Heart left ventricle (tissue), 16 donors: ENCODE measurements at regions not wholly inside any gene's neighbourhood (a gene's known extent, or its start where the extent isn't known, plus 50 kb on each side); places are given as distances from the start of the nearest gene placed in this dataset.

ENCODE experiments used
- ATAC-seq, 4 donors: fragments of 200-7000 bp; cut with Tn5 transposase; one replicate each; pipeline ENCODE4 v1.9.1; 2020 to 2022; ENCODE audit warnings: moderate library complexity in 4 of 4, mild to moderate bottlenecking in 3 of 4, moderate number of reproducible peaks in 1 of 4
- DNase-seq, 5 donors: peaks; one replicate each; pipeline ENCODE4 v3.0.0-alpha.2; 2020
- H3K27ac ChIP-seq, 12 donors: fragments of 200-600 bp; sonication (generic) in 4 of 12; one replicate each; pipeline versions ENCODE4 v1.5.0 to v1.8.0; 2016 to 2022; ENCODE audit warnings: mild to moderate bottlenecking in 2 of 12
- H3K27me3 ChIP-seq, 9 donors: fragments of 200-600 bp; sonication (generic) in 2 of 9; one replicate each; pipeline versions ENCODE4 v1.5.1 to v1.8.0; 2016 to 2022; ENCODE audit warnings: mild to moderate bottlenecking in 3 of 9
- H3K36me3 ChIP-seq, 9 donors: fragments of 200-600 bp; sonication (generic) in 2 of 9; one replicate each; pipeline versions ENCODE4 v1.5.0 to v1.8.0; 2018 to 2022; ENCODE audit warnings: mild to moderate bottlenecking in 2 of 9
- H3K4me1 ChIP-seq, 12 donors: fragments of 200-600 bp; sonication (generic) in 4 of 12; one replicate each; pipeline versions ENCODE4 v1.5.0 to v1.8.0; 2016 to 2022; ENCODE audit warnings: mild to moderate bottlenecking in 3 of 12
- H3K4me3 ChIP-seq, 12 donors: fragments of 200-600 bp; sonication (generic) in 4 of 12; one replicate each; pipeline versions ENCODE4 v1.5.0 to v1.8.0; 2017 to 2022; ENCODE audit warnings: mild to moderate bottlenecking in 9 of 12, moderate library complexity in 4 of 12
- H3K9me3 ChIP-seq, 12 donors: fragments of 200-600 bp; sonication (generic) in 4 of 12; one replicate each; pipeline versions ENCODE4 v1.5.0 to v1.8.0; 2016 to 2022; ENCODE audit warnings: mild to moderate bottlenecking in 1 of 12
- CTCF ChIP-seq, 12 donors: fragments of 200-600 bp; sonication (generic) in 4 of 12; IDR thresholded peaks; one replicate each; pipeline versions ENCODE4 v1.5.0 to v1.8.0; 2018 to 2022; ENCODE audit warnings: antibody characterized with exemption in 12 of 12, mild to moderate bottlenecking in 5 of 12
- POLR2A ChIP-seq, 2 donors: fragments of 450-650 bp; IDR thresholded peaks; one replicate each; pipeline ENCODE4 v1.6.1; 2017; ENCODE audit warnings: antibody characterized with exemption in 2 of 2, mild to moderate bottlenecking in 2 of 2, moderate library complexity in 2 of 2
- WGBS, 4 donors: extraction: QIAGEN DNeasy Blood & Tissue Kit in 2 of 4; methylation state at CpG; one replicate each; pipeline versions ENCODE4 v1.1.5 to v1.1.7; 2013 to 2018; 5-methylcytosine and 5-hydroxymethylcytosine counted together
- intact Hi-C, 10 donors: fragments of 100-400 bp; cut with DNase I; formaldehyde crosslinking; loops; one replicate each; pipeline versions ENCODE4 v1.11.1 to v1.14.2; 2022
- donor health status: ischemic (EF 13 %, LVEDD 7.1; RV severe dilation, severe dysfunction).
- donor health status: healthy with polysubstance abuse.
- donor health status: DM: no; HTN: yes; CAD: no.
- donor health status: DM: no; HTN: no; CAD: no.
- donor health status: ischemic (EF 25% LVEDD 6.9; RV normal size, moderate dysfunction).
- donor health status: ischemic (EF 25% LVEDD 5.7; RV mildly dilated, moderate dysfunction).
- donor health status: healthy.
- donor health status: DM: yes; HTN: yes; CAD: no.
- donor health status: ischemic (EF 35%, LVEDD 5.7; RV mildly dilated, moderate dysfunction).
- donor health status: nonischemic (EF 11% LVEDD 7.7; RV severe dilation, severe dysfunction).
- donor health status: DM: yes; HTN: yes; CAD: no.
- donor health status: PGD.
- donor health status: ischemic (EF 29% LVEDD 5.4; RV normal size, mild dysfunction).
- donor health status: nonischemic (EF 23%, LVEDD 6.1; RV moderate dilation, normal function).

GRCh38 chr10:78309536-78310237 lies 276.0 kb downstream of the RPS24 start:
- no peak overlapping the region for H3K27ac ChIP-seq
- no peak for ATAC-seq
- WGBS, 4 donors = 90 to 97% (median 93%) methylated on average over 15 of the region's 15 CpGs

GRCh38 chr10:78310481-78311080 lies 276.9 kb downstream of the RPS24 start:
- WGBS, 4 donors = 75 to 90% (median 83%) methylated on average over 2 of the region's 2 CpGs
- ATAC-seq (no peak), DNase-seq (peak in 1 of 5 donors; percentile 2)
- intact Hi-C loops = no loop called here
- TF ChIP-seq POLR2A (IDR thresholded peaks at IDR 0.05) = no peak
- no peak for TF ChIP-seq CTCF (IDR thresholded peaks at IDR 0.05)
- no peak overlapping the region for H3K4me3 ChIP-seq
- peaks cover 0 to 5% (median 0%) of the 10 kb centered on the region in 12 donors for H3K9me3 ChIP-seq
- no peaks in the 10 kb centered on the region for H3K36me3 ChIP-seq
- peak overlapping the region in 1 of 12 donors; percentile 14 for H3K27ac ChIP-seq
- no peaks in the 10 kb centered on the region for H3K27me3 ChIP-seq
- H3K4me1 ChIP-seq = peaks cover 0 to 7% (median 0%) of the 10 kb centered on the region in 12 donors

More at GRCh38 chr10:78309536-78310237, 276.0 kb downstream of the RPS24 start:
- Histone ChIP-seq H3K4me3 (no peak overlapping the region), H3K27me3 (no peaks in the 10 kb centered on the region), H3K9me3 (no peaks in the 10 kb centered on the region), H3K36me3 (no peaks in the 10 kb centered on the region), H3K4me1 (peaks cover 0 to 7% (median 0%) of the 10 kb centered on the region in 12 donors)
- peak in 1 of 5 donors; percentile 1 for DNase-seq
- TF ChIP-seq CTCF (IDR thresholded peaks at IDR 0.05) (no peak), POLR2A (IDR thresholded peaks at IDR 0.05) (no peak)
- intact Hi-C loops = loop anchor here in 9 of 10 donors (10.0 kb wide), 6 partner anchors 265 to 885 kb away; partner anchors contain the start of gene ZMIZ1 (in 1 of the 9)

- WGBS, 4 donors = 74 to 84% (median 76%) methylated on average over 9 of the region's 9 CpGs
- intact Hi-C loops = no loop called here
- DNase-seq = peak in 1 of 5 donors; percentile 24
- Histone ChIP-seq H3K4me3 (no peak overlapping the region), H3K27me3 (no peaks in the 10 kb centered on the region), H3K9me3 (peaks cover 0 to 5% (median 0%) of the 10 kb centered on the region in 12 donors), H3K4me1 (peaks cover 0 to 19% (median 9%) of the 10 kb centered on the region in 12 donors), H3K27ac (peak overlapping the region in 5 of 12 donors; percentile 26 to 80 (median 53)), H3K36me3 (no peaks in the 10 kb centered on the region)
- peak in 3 of 4 donors; percentile 64 to 84 (median 83) for ATAC-seq
- no peak for TF ChIP-seq POLR2A (IDR thresholded peaks at IDR 0.05)
- no peak for TF ChIP-seq CTCF (IDR thresholded peaks at IDR 0.05)
These were observed 278.8 kb downstream of the RPS24 start for GRCh38 chr10:78312197-78313047.
